GM10266 (cell line): ENCODE measurements at regions not wholly inside any gene's neighbourhood (a gene's known extent, or its start where the extent isn't known, plus 50 kb on each side); places are given as distances from the start of the nearest gene placed in this dataset.

Experiments
- DNase-seq: peaks from one replicate; pipeline ENCODE4 v3.0.0; 2012; ENCODE audit errors: extremely low spot score
- CTCF ChIP-seq: IDR thresholded peaks from 2 replicates; pipeline ENCODE4 v1.5.1; 2012; ENCODE audit warnings: mild to moderate bottlenecking, low read depth; ENCODE audit not compliant: control insufficient read depth, insufficient read depth; ENCODE audit errors: missing control alignments

- no peak for DNase-seq
- no peak for TF ChIP-seq CTCF
Measured at GRCh38 chr15:81760686-81761085, 285.1 kb downstream of the MEX3B start.

GRCh38 chr15:81758818-81759284 is 287.0 kb downstream of the MEX3B start:
- no peak for TF ChIP-seq CTCF
- no peak for DNase-seq

DNA sequence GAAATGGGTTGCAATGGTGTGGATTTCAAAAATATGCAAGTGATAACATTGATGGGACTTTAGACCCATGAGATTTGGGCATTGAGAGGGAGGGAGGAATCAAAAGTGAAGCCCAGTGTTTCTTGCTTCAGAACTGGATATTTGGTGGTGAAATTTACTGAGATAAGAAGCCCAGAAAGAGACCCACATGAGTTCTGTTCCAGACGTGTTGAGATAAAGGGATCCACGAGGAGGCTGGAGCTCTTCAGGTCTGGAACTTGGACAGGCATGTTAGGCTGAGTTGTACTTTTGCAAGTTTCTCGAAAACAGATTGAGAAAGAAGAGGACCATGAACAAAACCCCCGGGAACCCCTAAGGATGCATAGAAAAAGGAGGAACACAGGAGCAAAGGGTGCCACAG is 290.2 kb downstream of the MEX3B start:
- DNase-seq: no peak
- no peak for TF ChIP-seq CTCF

DNA sequence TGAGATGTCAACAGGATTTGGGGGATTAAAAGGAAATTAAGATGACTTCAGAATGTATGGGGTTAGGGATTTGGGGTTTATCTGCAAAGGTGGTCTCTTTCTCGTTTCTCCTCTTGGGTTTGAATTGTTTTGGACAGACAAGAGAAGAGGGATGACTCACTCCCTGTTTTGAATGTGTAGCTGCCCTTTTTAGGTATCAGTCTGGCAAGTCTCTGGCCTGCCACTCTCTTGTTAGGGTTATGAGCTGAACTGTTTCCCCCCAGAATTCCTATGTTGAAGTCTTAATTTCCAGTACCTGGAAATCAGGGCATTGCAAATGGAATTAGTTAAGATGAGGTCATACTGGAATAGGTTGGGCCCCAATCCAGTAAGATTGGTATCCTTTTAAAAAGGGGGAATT is 291.7 kb downstream of the MEX3B start:
- no peak for TF ChIP-seq CTCF

DNA sequence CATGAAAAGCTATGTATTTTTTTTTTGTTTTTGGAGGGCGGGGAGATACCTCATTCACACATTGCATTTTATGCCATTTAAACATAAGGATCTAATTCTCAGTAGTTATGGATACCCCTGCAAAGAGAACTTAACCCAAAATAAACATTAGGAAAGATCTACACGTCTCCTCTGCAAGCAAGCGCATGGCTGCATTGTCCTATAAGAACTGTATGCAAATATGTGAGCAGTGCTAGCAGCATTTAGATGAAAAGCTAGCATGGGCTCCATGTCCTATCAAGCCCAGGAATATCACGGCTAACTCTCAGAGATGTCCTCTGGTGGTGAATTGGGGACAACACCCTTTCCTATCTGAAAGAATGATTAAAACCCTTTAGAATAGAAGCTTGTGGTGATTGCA is 292.8 kb downstream of the MEX3B start:
- no peak for DNase-seq
- no peak for TF ChIP-seq CTCF

More for the DNA sequence above, 291.7 kb downstream of the MEX3B start:
- no peak for DNase-seq

GRCh38 chr15:81752546-81752942 is 293.3 kb downstream of the MEX3B start:
- DNase-seq: no peak
- TF ChIP-seq CTCF: no peak

DNA sequence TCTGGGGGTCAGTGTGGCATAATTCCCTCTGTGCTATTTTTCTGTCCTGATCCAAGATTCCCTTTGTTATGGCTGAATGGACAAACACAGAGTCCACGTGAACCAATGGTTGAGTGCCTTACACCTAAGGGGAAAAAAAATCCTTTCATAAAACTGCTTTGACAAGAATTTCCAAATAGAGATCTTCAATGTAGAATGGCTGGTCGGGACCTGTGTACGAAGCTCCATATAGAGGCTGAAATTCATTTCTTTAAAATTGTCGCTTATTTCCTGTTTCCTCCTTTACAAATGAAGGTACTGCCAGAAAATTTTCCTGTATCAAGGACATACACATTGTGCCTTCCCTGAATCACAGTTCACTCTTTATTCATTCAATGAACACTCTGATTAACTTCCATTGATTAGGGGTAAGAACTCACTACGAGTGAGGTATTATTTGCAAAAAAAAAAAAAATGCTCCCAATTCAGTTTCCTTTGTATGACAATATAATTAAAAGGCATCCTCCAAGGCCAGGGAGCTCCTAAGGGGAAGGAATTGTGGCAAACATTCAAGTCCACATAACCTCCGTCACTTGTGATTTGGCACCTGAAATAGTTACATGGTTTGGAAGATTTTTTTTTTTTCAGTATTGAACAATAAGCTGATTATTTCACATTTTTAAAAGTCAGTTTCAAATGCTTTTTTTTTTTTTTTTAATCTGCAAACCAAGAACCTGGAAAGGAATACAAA is 293.8 kb downstream of the MEX3B start:
- no peak for TF ChIP-seq CTCF
- no peak for DNase-seq
